ENCODE measurements at regions not wholly inside any gene's neighbourhood (a gene's known extent, or its start where the extent isn't known, plus 50 kb on each side); places are given as distances from the start of the nearest gene placed in this dataset.

DNA sequence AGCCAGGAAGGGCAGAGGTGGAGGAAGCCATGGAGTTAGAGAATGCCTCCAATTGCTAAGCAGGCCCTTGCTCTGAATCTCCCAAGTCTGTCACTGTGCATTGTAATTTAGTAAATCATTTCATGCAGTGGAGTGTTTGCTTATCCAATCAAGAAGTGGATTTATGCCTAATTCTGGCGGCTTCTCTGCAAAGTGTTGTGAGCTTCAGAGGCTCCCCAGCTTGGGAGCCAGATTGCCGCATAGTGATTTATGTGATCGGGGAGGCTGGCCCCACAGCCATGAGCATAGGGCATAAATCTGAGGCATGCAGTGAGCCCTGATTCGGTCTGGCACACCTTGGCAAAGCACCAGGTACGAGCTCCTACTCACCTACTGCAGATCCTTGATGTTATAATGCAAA lies 520.8 kb downstream of the HS3ST4 start:
- Histone ChIP-seq H3K36me3 (ENCODE audit: control insufficient read depth, insufficient read depth, low read length) (no peaks in the 10 kb centered on the region), H4K20me1 (replicated peaks; ENCODE audit: control insufficient read depth, insufficient read depth, low read length) (no peaks in the 10 kb centered on the region), H3K9ac (ENCODE audit: insufficient read depth in 1 of 2, low read depth in 2 of 2, low read length in 2 of 2) (no peak overlapping the region), H3K9me1 (ENCODE audit: control insufficient read depth, insufficient read depth, low read length) (no peaks in the 10 kb centered on the region), H3K9me3 (replicated peaks; ENCODE audit: control insufficient read depth, insufficient read depth, low read depth, low read length) (no peaks in the 10 kb centered on the region), H3K4me2 (ENCODE audit: insufficient read depth, low read length) (no peak overlapping the region), H3K27ac (ENCODE audit: extremely low read depth, low read depth, low read length) (no peak overlapping the region), H2AFZ (ENCODE audit: low read depth, low read length) (no peak overlapping the region), H3K27me3 (ENCODE audit: control insufficient read depth in 2 of 2, insufficient read depth in 2 of 2, low read length in 2 of 2) (no peaks in the 10 kb centered on the region), H3K4me3 (no peak overlapping the region), H3K79me2 (ENCODE audit: control insufficient read depth, insufficient read depth, low read length) (no peaks in the 10 kb centered on the region), H3K4me1 (replicated peaks in 1 of 2; ENCODE audit: control insufficient read depth in 2 of 2, insufficient read depth in 2 of 2, low read length in 2 of 2) (no peaks in the 10 kb centered on the region)
- in situ Hi-C loops (cut with MboI) (no loop called here), intact Hi-C loops (cut with micrococcal nuclease) (no loop called here)
- 0% methylated on average over 5 of the region's 5 CpGs for WGBS (ENCODE audit: insufficient coverage, low coverage, missing lambda C conversion rate)
- no TSS peak for BruUV-seq (replicated peaks)
- no peak for ATAC-seq
- no peak for DNase-seq (ENCODE audit: extremely low read depth in 1 of 4, low spot score in 3 of 4)
- POLR2A ChIA-PET, result no interaction called here
- no peak for FAIRE-seq
- CTCF ChIA-PET (ENCODE audit: low intra/inter-chr PET ratio), result no interaction called here
- TF ChIP-seq, protein P1, sequence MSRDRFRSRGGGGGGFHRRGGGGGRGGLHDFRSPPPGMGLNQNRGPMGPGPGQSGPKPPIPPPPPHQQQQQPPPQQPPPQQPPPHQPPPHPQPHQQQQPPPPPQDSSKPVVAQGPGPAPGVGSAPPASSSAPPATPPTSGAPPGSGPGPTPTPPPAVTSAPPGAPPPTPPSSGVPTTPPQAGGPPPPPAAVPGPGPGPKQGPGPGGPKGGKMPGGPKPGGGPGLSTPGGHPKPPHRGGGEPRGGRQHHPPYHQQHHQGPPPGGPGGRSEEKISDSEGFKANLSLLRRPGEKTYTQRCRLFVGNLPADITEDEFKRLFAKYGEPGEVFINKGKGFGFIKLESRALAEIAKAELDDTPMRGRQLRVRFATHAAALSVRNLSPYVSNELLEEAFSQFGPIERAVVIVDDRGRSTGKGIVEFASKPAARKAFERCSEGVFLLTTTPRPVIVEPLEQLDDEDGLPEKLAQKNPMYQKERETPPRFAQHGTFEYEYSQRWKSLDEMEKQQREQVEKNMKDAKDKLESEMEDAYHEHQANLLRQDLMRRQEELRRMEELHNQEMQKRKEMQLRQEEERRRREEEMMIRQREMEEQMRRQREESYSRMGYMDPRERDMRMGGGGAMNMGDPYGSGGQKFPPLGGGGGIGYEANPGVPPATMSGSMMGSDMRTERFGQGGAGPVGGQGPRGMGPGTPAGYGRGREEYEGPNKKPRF (IDR thresholded peaks at IDR 0.05; ENCODE audit: low read depth, low read length), result no peak
- TF ChIP-seq, protein P2, sequence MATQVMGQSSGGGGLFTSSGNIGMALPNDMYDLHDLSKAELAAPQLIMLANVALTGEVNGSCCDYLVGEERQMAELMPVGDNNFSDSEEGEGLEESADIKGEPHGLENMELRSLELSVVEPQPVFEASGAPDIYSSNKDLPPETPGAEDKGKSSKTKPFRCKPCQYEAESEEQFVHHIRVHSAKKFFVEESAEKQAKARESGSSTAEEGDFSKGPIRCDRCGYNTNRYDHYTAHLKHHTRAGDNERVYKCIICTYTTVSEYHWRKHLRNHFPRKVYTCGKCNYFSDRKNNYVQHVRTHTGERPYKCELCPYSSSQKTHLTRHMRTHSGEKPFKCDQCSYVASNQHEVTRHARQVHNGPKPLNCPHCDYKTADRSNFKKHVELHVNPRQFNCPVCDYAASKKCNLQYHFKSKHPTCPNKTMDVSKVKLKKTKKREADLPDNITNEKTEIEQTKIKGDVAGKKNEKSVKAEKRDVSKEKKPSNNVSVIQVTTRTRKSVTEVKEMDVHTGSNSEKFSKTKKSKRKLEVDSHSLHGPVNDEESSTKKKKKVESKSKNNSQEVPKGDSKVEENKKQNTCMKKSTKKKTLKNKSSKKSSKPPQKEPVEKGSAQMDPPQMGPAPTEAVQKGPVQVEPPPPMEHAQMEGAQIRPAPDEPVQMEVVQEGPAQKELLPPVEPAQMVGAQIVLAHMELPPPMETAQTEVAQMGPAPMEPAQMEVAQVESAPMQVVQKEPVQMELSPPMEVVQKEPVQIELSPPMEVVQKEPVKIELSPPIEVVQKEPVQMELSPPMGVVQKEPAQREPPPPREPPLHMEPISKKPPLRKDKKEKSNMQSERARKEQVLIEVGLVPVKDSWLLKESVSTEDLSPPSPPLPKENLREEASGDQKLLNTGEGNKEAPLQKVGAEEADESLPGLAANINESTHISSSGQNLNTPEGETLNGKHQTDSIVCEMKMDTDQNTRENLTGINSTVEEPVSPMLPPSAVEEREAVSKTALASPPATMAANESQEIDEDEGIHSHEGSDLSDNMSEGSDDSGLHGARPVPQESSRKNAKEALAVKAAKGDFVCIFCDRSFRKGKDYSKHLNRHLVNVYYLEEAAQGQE (IDR thresholded peaks at IDR 0.05; ENCODE audit: borderline replicate concordance), result no peak
- TF ChIP-seq, protein P2 (CRISPR knock-in tag; IDR thresholded peaks at IDR 0.05; ENCODE audit: low read depth), result no peak
- TF ChIP-seq DNMT1 (IDR thresholded peaks at IDR 0.05) (no peak), ZNF212 (CRISPR knock-in tag; IDR thresholded peaks at IDR 0.05) (no peak), BACH1 (tag; IDR thresholded peaks at IDR 0.05) (no peak), NFE2 (IDR thresholded peaks at IDR 0.05; ENCODE audit: low read depth) (no peak)
- TF ChIP-seq, protein P3, sequence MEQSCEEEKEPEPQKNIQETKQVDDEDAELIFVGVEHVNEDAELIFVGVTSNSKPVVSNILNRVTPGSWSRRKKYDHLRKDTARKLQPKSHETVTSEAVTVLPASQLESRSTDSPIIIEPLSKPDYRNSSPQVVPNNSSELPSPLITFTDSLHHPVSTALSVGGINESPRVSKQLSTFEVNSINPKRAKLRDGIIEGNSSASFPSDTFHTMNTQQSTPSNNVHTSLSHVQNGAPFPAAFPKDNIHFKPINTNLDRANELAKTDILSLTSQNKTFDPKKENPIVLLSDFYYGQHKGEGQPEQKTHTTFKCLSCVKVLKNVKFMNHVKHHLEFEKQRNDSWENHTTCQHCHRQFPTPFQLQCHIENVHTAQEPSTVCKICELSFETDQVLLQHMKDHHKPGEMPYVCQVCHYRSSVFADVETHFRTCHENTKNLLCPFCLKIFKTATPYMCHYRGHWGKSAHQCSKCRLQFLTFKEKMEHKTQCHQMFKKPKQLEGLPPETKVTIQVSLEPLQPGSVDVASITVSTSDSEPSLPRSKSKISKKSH (CRISPR knock-in tag; IDR thresholded peaks at IDR 0.05), result no peak
- TF ChIP-seq, protein P4, sequence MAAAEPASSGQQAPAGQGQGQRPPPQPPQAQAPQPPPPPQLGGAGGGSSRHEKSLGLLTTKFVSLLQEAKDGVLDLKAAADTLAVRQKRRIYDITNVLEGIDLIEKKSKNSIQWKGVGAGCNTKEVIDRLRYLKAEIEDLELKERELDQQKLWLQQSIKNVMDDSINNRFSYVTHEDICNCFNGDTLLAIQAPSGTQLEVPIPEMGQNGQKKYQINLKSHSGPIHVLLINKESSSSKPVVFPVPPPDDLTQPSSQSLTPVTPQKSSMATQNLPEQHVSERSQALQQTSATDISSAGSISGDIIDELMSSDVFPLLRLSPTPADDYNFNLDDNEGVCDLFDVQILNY (CRISPR knock-in tag; IDR thresholded peaks at IDR 0.05), result no peak
